ELR (cell line): ENCODE measurements at regions not wholly inside any gene's neighbourhood (a gene's known extent, or its start where the extent isn't known, plus 50 kb on each side); places are given as distances from the start of the nearest gene placed in this dataset.

Experiments used
- DNase-seq: peaks from one replicate; pipeline ENCODE4 v3.0.0-alpha.2; 2015; ENCODE audit warnings: low read depth

DNA sequence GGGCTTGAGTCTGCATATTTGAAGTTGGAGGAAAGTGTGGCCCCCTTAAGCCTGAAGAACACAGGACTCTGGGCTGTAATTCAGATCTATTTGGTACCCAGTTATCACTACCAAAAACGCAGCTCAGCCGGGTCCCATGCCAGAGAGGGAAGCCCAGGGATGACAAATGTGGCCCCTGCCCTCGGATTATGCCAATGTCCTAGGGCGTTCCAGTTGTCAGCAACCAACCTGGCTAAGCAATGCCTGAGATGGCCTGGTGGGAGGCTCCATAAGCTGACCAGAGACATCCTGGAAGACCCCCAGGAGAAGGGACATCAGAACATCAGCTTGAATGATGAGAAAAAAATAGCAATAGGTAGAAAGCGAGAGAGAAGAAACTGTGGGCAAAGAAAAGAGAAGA is 79.6 kb upstream of the UQCRFS1 start:
- no peak for DNase-seq

- no peak for DNase-seq
Measured at GRCh38 chr19:29293292-29293691, 80.3 kb upstream of the UQCRFS1 start.

DNA sequence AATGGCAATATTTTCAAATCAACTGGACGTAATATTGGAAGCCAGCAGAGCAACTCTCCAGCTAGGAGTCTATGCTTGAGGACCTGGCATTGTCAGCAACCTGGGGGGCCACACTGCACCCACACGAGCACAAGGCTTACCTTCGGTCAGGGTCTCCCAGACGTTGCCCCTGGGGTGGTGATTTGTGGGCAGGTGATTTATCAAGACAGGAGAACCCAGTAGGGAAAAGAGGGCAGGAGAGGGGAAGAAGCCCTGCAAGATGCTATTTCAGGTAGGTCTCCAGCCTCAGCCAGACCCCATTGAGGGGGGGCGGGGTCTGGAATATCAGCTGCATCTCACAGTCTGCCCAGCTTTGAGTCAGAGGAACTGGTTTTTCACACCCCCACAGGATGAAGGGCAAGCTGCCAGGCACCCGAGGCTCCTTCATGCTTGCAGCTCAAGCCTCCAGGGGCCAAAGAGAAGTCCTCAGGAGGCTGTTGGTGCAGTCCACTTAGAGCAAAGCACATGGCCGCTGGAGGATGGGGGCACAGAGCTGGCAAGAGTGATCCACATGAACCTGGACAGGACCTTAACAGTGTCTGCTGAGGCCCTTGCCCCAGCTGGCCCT is 80.9 kb upstream of the UQCRFS1 start:
- DNase-seq: no peak

DNA sequence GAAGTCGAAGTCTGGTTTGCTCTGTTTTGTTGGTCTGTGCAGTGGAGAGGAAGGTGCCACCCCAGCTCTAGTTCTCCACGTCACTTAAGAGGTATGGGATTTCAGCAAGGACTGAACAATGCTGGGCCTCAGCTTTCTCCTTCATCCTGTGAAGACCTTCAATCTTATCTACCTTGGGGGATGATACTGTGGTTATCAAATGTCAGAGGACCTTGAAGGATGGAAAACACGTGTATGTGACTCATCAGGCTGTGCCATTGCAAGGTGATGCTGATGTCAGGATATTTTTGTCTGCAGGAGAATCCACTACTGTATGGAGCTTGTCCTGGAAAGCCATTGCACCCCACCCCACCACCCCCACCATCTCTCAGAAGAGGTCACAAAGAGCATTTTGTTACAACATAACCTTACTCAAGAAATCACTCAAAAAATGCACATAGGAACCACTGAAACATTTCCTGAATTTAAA is 81.4 kb upstream of the UQCRFS1 start:
- peak; percentile 1 for DNase-seq

- DNase-seq: no peak
Measured at GRCh38 chr19:29295285-29295684, 82.3 kb upstream of the UQCRFS1 start.

DNA sequence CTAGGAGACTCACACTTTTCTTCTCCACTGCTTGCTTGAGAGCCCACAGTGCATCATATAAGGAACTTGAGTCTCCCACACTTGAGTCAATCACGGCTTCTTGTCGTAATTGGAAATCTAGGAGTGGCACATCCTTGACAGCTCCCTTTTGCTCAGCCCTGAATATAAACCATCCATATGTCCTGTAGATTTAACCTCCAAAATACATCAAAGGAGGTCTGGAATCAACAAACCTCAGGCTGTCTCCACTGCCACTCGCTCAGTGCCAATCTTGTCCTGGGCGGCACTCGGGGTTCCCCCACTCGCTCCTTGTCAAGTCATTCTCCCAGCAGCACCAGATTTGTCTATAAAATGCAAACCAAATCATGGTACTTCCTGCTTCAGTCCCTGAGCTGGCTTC is 84.4 kb upstream of the UQCRFS1 start:
- no peak for DNase-seq

DNA sequence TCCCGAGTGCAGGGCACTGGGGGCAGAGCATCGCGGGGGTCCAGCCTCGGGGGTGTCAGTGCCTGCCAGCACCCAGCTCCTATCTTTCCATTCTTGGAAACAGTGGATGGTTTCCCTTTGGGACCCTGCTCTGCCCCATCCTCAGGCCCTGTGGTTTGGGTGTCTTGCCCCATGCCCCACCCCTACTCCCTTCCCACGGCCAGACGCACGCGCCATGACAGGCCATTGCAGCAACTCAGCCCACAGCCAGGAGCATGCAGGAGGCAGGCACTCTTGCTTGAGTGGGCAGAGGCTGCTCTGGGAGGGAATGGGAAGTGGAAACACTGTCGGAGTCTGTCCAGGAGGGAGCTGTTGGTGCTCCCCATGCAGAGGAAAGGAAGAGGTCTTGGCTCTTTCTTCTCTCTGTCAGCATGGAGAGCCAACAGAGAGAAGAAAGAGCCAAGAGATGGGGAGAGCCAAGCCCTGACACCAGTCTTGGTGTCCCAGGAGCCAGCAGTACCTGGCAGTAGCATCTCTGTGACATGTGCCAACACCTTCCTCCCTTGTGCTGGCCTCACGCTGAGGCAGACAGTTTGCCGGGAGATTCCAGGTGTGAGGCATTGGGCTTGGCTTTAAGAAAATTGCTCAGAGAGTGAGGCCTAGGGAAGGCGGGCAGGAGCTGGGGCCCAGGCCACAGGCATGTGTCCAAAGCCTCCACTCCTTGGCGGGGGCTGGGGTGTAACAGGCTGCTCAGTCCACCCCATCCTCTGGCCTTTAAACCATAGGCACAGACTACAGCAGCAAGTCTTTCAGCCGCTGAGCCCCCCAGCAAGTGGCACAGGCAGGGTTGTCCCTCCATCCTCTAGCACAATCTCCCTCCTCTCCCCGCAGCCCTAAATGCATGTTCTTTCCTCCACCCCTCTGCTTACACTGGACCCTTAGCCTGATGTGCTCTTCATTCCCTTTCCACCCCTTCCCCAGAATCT is 86.7 kb upstream of the UQCRFS1 start:
- no peak for DNase-seq

DNA sequence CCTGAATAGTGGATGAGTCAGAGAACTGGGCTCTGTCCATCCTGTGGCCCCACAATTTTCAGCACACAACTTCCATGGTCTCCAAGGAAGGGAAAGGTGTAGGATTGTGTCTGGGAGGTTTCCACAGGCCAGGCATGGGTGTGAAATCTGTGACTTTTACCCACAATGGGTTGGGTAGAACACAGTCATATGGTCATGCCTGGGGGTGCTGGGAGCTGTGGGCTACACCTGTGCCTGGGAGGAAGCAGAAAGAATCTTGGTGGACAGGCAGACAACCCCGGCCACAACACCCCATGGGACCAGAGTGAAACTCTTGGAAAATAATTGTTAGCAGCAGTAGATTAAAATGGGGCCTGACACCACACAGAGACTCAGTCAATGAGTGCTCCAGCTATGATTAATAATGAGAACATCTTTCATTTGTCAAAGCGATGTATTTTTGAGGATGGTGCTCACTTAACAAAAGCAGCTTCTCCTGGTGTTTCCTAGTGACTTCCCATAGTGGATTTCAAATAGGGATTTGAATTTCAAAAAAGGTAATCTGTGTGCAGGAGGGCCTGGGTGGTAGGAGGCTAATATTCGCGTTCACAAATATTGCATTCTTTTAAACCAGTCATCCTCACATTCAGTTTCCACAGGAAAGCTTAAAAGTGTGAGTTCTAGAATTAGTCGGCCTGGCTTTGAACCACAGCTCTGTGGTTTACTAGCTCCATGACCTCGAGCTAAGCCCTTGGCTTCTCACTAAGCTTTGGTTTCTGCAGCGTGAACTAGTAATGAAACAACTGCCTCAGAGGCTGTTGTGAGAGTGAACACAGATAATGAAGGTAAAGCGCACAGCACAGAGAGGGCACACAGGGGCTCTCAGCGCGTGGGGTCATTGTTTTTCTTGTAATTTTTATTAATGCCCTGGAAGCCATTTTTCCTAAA is 89.3 kb upstream of the UQCRFS1 start:
- no peak for DNase-seq

GRCh38 chr19:29303069-29303718 is 90.2 kb upstream of the UQCRFS1 start:
- no peak for DNase-seq

DNA sequence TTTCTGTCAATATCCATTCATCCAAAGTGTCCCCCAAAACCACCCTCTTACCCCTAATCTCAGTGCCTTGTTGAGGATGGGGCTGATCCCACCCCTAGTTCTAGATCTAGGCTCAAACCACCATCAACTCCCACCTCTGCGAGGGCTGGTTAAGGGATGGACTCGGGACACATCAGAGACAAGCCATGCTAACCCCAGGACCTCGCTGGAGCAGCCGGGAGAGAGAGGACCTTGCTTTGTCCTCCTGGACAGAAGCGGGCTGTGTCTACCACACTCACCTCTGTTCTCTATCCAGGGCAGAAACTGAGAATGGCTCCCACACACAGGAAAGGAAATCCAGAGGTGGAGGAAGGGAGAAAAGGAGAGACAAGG is 90.8 kb upstream of the UQCRFS1 start:
- no peak for DNase-seq

DNA sequence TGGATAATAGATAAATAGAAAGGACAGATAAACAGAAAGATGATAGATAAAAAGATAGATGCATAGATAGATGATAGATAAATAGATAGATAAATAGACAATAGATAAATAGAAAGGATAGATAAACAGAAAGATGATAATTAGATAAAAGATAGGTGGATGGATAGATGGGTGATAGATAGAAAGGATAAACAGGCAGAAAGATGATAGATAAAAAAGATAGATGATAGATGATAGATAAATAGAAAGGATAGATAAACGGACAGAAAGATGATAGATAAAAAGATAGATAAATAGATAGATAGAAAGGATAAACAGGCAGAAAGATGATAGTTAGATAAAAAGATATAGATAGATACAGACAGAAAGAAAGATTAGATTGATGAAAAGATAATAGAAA is 92.3 kb upstream of the UQCRFS1 start:
- no peak for DNase-seq

- DNase-seq: no peak
Measured at GRCh38 chr19:29308977-29309590, 96.1 kb upstream of the UQCRFS1 start.

DNA sequence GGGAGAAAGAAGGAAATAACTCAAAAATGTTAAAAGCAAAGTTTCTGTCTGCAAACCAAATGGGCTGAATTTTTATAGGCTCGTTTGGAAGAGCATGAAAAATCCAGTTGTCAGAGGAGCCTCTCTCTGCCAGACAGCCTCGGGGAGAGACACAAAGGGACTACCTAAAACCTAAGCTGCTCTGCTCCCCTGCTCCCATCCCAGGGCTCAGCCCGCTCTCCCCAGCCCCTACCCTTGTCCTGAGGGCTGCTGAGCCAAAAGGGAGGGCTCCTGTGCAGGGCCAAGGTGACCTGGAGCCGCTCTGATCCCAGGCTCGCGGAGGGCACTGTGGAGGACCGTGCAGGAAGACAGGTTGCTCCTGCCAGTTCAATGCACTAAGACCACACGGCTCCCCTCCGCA is 96.7 kb upstream of the UQCRFS1 start:
- DNase-seq: no peak

DNA sequence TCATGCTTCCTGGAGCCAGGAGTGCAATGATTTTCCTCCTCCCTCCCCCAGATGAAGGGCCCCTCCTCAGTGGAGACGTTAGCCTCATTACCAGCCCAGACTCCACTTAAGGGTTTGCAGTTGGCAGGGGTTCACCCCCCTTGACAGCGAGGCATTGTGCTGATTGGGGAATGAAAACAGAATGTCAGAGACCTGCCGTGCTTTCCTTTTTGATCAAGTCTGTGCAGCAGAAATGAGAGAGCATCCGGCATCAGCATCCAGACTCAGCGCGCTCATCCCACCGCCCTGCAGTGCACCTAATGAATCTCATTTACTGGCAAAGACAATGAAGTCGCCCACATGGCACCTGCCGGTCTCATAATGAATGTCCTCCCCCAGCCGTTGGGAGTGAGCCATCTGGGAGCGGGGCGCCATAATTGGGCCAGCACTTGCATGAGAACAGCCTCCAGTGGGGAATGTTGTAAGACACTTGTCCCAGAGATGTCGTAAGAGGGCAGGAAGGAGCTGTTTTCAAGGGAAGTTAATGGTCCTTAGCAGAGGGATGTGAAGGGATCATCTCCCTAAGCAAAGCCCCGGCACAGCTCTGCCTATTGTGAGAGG is 98.3 kb upstream of the UQCRFS1 start:
- DNase-seq: no peak

DNA sequence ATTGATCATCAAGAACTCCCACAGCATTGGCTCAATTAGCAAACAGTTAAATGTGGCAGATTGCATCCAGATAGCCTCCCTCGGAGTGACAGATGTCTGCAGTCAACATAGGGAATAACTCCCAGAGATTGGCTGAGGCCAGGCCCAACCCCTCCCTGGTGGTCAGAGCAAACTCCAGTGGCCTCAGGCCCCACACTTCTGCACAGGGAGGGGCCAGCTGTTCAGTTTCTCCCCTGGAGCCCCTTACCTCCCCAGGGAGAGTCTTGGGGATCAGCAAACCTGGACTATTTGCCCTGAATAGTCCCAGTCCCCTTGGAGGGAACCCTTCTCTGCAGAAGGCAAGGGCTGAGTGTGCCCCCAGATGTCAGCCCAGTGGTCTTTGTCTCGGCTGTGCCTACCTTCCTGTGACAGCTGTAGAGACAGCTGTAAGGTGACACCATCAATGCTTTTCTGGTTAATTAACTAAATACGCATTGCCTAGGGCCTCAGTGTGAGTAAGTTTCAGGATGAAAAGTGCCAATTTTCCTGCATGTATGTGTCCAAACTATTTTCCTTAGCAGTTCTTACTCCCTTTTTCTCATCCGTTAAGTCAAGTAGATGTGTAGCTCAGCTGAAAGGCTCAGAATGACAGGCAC is 102.7 kb upstream of the UQCRFS1 start:
- DNase-seq: no peak

GRCh38 chr19:29318581-29318980 is 105.6 kb upstream of the UQCRFS1 start:
- no peak for DNase-seq

GRCh38 chr19:29320086-29320485 is 107.1 kb upstream of the UQCRFS1 start:
- DNase-seq: no peak

GRCh38 chr19:29320618-29321017 is 107.7 kb upstream of the UQCRFS1 start:
- no peak for DNase-seq

DNA sequence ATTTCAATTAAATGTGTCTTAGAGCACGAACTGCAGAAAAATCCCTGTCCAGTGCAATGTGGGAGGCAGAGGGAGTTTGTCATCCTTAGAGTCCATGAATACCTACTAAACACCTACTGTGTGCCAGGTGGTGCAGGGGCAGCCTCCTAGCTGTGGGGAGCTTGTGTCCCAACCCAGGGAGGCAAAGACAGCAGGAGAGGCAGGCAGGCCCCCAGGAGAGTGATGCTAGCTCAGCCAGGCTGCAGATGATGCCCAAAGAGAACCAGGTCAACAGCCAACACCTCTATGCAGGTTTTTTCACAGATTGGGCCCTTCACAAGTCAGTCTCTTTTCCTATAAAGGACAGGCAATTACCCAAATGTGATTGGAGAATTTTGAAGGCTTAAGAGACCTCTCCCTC is 108.2 kb upstream of the UQCRFS1 start:
- DNase-seq: no peak

DNA sequence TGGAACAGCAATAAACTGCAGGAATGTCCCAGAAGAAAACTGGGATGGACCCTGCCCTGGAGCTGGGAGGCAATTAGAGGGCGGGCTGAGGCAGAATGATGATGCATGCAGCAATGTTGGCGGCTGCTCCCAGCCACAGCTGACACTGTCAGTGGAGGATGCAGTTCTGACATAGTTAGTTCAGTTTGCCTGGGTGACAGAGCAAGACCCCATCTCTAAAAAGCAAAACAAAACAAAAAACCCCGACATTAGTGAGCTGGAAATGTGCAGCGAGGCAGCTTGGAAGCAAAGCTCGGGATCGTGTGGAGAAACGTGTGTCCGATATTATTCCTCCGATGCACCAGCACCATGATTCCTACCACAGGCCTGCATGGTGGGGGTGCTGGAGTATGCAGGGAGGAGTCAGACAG is 110.1 kb upstream of the UQCRFS1 start:
- DNase-seq: no peak
